ENCODE measurements at regions not wholly inside any gene's neighbourhood (a gene's known extent, or its start where the extent isn't known, plus 50 kb on each side); places are given as distances from the start of the nearest gene placed in this dataset.

DNA sequence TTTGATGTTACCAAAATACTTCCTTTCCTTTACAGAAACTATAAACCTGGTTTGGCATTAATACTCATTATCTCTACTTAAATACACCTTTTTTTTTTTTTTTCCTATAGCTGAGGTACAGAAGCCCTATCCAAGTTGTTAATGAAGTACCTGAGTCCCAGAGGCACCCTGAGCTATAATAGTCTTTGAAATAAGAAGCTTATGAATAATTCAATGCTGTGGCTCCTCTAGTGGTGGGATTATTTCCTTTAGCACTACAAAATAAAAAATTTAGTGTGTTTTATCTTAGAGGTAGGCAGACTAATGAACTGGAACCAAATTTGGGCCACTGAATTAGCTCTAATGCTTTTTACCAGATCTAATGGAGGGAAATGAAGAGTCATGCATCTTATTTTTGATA is 611.9 kb downstream of the EDEM1 start:
- no peak for TF ChIP-seq TAF1 (IDR thresholded peaks at IDR 0.05; ENCODE audit: control insufficient read depth, extremely low read depth, insufficient read depth, low read length, severe bottlenecking)
- no peak for TF ChIP-seq REST (IDR thresholded peaks at IDR 0.05; ENCODE audit: borderline replicate concordance)
- TF ChIP-seq REST (CRISPR knock-in tag; IDR thresholded peaks at IDR 0.05; ENCODE audit: low read depth): no peak
- TF ChIP-seq ZNF445 (CRISPR knock-in tag; IDR thresholded peaks at IDR 0.05; ENCODE audit: low read depth): no peak
- no peak for TF ChIP-seq MEF2A (IDR thresholded peaks at IDR 0.05; ENCODE audit: control insufficient read depth, low read depth, low read length)
- no peak for TF ChIP-seq ARID1B (IDR thresholded peaks at IDR 0.05)
- no peak for TF ChIP-seq RBFOX2 (IDR thresholded peaks at IDR 0.05; ENCODE audit: low read depth, low read length)
- TF ChIP-seq FOSL1 (tag; conservative IDR thresholded peaks at IDR 0.05): no peak
